ENCODE measurements at regions not wholly inside any gene's neighbourhood (a gene's known extent, or its start where the extent isn't known, plus 50 kb on each side); places are given as distances from the start of the nearest gene placed in this dataset.

GRCh38 chr4:3641501-3641900 is 109.3 kb upstream of the LRPAP1 start:
- Histone ChIP-seq H3K4me3 (no peak overlapping the region), H3K9ac (ENCODE audit: insufficient read depth in 1 of 2, low read length in 2 of 2) (no peak overlapping the region), H3K27ac (ENCODE audit: low read depth in 1 of 2, low read length in 1 of 2) (no peak overlapping the region), H3K36me3 (ENCODE audit: control insufficient read depth in 4 of 4, insufficient read depth in 4 of 4, low read length in 4 of 4) (no peaks in the 10 kb centered on the region), H3K4me1 (ENCODE audit: control insufficient read depth in 5 of 5, insufficient read depth in 5 of 5, low read length in 5 of 5) (no peaks in the 10 kb centered on the region), H3K9me3 (ENCODE audit: control insufficient read depth in 4 of 4, insufficient read depth in 3 of 4, low read length in 3 of 4) (peaks cover 0 to 6% (median 0%) of the 10 kb centered on the region in 4 donors), H3K27me3 (ENCODE audit: control insufficient read depth in 3 of 3, insufficient read depth in 3 of 3, low read length in 2 of 3) (peaks cover 0 to 3% (median 2%) of the 10 kb centered on the region in 3 donors)
- ATAC-seq (ENCODE audit: insufficient read depth, low FRiP score) (no peak), DNase-seq (no peak)
- no peak for TF ChIP-seq CTCF (IDR thresholded peaks at IDR 0.05; ENCODE audit: control extremely low read depth, extremely low read depth)
- 88 to 89% methylated on average over 12 of the region's 12 CpGs for WGBS, 2 donors

- no peaks in the 10 kb centered on the region for H3K36me3 ChIP-seq (ENCODE audit: control insufficient read depth in 4 of 4, insufficient read depth in 4 of 4, low read length in 4 of 4)
- peaks cover 0 to 3% (median 2%) of the 10 kb centered on the region in 3 donors for H3K27me3 ChIP-seq (ENCODE audit: control insufficient read depth in 3 of 3, insufficient read depth in 3 of 3, low read length in 2 of 3)
- 57 to 63% methylated on average over 15 of the region's 15 CpGs for WGBS, 2 donors
- peaks cover 0 to 10% (median 0%) of the 10 kb centered on the region in 4 donors for H3K9me3 ChIP-seq (ENCODE audit: control insufficient read depth in 4 of 4, insufficient read depth in 3 of 4, low read length in 3 of 4)
- TF ChIP-seq CTCF (IDR thresholded peaks at IDR 0.05; ENCODE audit: control extremely low read depth, extremely low read depth): no peak
- DNase-seq: no peak
- no peak overlapping the region for H3K9ac ChIP-seq (ENCODE audit: insufficient read depth in 1 of 2, low read length in 2 of 2)
- no peak overlapping the region for H3K27ac ChIP-seq (ENCODE audit: low read depth in 1 of 2, low read length in 1 of 2)
- H3K4me3 ChIP-seq: no peak overlapping the region
- H3K4me1 ChIP-seq (ENCODE audit: control insufficient read depth in 5 of 5, insufficient read depth in 5 of 5, low read length in 5 of 5): no peaks in the 10 kb centered on the region
- ATAC-seq (ENCODE audit: insufficient read depth, low FRiP score): no peak
Observed at GRCh38 chr4:3640587-3640962, 108.4 kb upstream of the LRPAP1 start.

GRCh38 chr4:3639613-3640586 is 107.7 kb upstream of the LRPAP1 start:
- no peak for ATAC-seq (ENCODE audit: insufficient read depth, low FRiP score)
- 75 to 85% methylated on average over 22 of the region's 22 CpGs for WGBS, 2 donors
- Histone ChIP-seq H3K4me1 (ENCODE audit: control insufficient read depth in 5 of 5, insufficient read depth in 5 of 5, low read length in 5 of 5) (no peaks in the 10 kb centered on the region), H3K9me3 (ENCODE audit: control insufficient read depth in 4 of 4, insufficient read depth in 3 of 4, low read length in 3 of 4) (peaks cover 0 to 12% (median 0%) of the 10 kb centered on the region in 4 donors), H3K4me3 (no peak overlapping the region), H3K36me3 (ENCODE audit: control insufficient read depth in 4 of 4, insufficient read depth in 4 of 4, low read length in 4 of 4) (no peaks in the 10 kb centered on the region), H3K9ac (ENCODE audit: insufficient read depth in 1 of 2, low read length in 2 of 2) (no peak overlapping the region), H3K27me3 (ENCODE audit: control insufficient read depth in 3 of 3, insufficient read depth in 3 of 3, low read length in 2 of 3) (peaks cover 0 to 3% (median 1%) of the 10 kb centered on the region in 3 donors), H3K27ac (ENCODE audit: low read depth in 1 of 2, low read length in 1 of 2) (no peak overlapping the region)
- TF ChIP-seq CTCF (IDR thresholded peaks at IDR 0.05; ENCODE audit: control extremely low read depth, extremely low read depth): no peak
- no peak for DNase-seq
